ENCODE measurements at regions not wholly inside any gene's neighbourhood (a gene's known extent, or its start where the extent isn't known, plus 50 kb on each side); places are given as distances from the start of the nearest gene placed in this dataset.

- no peak for TF ChIP-seq SMAD3 (CRISPR knock-in tag; IDR thresholded peaks at IDR 0.05)
- no peak for TF ChIP-seq ZNF354B (CRISPR knock-in tag; IDR thresholded peaks at IDR 0.05)
- TF ChIP-seq CEBPB (IDR thresholded peaks at IDR 0.05; ENCODE audit: borderline replicate concordance, low read depth, low read length), result no peak
These were observed 532.8 kb upstream of the TBL1XR1 start for GRCh38 chr3:177729956-177730681.
